GM19043 (cell line): ENCODE measurements at regions not wholly inside any gene's neighbourhood (a gene's known extent, or its start where the extent isn't known, plus 50 kb on each side); places are given as distances from the start of the nearest gene placed in this dataset.
"Not testable (repeated sequence)": the region's sequence is repeated elsewhere in the genome, so short reads cannot be mapped to it uniquely, and the experiment has no call there.

Source experiments
- ATAC-seq: cut with Tn5 transposase; IDR thresholded peaks from one replicate; pipeline ENCODE4 v1.9.1; 2021; ENCODE audit warnings: low read depth; ENCODE audit not compliant: unreplicated experiment

DNA sequence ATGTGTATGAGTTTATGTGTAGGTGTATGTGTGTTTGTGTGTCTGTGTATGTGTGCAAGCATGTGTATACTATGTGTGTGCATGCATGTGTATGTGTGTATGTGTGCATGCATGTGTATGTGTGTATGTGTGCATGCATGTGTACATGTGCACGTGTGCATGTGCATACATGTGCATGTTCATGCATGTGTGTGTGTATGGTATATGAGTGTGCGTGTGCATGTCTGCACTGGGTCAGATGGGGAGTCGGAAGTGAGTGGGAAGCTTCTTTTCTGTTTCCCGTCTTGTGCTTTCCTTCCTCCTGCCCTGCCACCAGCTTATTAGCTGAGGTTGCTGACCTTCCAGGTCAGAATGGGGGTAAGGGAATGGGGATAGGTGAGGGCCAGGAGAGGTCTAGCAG lies 174.7 kb downstream of the MAP2K4 start:
- no peak for ATAC-seq

DNA sequence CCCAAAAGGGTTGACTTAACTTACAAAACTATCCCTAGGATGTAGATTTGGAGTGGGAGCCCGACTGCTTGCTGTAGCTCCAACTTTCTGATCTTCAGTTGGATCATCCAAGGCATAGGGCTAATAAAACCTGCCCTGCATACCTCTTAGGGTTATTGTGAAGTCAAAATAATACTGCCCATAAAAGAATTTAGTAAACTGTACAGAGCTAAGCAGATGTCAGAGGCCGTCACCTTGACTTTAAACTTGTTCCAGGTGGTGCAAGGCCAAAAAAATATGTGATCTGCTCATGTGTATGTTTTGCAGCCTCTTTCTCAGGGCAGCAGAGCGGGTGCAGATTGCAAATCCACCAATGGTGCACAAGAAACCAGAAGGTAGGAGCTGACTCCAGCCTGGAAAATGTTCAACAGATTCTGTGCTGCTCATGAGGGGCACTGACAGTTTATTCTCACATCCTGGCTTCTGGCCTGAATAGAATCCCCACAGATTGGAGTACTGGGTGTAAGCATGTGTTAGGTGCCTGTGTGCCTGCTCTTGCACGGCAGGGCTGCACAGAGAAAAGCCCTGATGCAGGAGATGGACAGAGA lies 180.7 kb downstream of the MAP2K4 start:
- ATAC-seq: no peak

DNA sequence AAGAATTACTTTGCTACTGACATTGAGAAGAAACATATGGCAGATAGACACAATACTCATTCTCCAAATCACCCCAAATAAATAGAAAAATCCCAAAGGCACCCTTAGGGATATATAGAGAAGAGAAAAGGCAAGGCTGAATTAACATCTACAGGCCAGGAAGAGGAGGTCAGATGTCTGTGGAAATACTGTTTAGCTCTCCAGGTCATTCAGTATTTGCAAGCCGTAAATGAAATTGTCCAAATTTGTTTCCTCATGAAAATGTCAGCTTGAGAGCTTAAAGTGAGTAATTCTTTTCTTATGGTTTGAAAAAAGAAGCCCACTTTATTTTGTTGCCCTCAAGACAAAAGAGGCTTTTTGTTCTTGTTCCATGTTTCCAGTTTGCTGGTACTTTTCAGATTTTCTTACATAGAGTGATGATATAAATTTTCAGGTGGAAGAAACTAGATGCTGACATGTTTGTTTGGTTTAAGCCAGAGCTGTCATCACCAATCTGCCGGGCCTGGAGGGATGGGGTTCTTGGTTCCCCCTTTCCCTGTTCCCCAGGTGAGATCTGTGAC lies 189.0 kb downstream of the MAP2K4 start:
- ATAC-seq: no peak

DNA sequence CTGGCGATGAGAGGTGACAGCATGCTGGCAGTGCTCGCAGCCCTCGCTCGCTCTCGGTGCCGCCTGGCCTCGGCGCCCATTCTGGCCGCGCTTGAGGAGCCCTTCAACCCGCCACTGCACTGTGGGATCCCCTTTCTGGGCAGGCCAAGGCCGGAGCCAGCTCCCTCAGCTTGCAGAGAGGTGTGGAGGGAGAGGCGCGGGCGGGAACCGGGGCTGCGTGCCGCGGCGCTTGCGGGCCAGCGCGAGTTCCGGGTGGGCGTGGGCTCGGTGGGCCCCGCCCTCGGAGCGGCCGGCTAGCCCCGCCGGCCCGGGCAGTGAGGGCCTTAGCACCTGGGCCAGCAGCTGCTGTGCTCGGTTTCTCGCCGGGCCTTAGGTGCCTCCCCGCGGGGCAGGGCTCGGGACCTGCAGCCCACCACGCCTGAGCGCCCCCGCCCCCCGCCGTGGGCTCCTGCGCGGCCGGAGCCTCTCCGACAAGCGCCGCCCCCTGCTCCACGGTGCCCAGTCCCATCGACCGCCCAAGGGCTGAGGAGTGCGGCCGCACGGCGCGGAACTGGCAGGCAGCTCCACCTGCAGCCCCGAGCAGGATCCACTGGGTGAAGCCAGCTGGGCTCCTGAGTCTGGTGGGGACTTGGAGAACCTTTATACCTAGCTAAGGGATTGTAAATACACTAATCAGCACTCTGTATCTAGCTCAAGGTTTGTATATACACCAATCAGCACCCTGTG lies 200.2 kb downstream of the MAP2K4 start:
- ATAC-seq: not testable (repeated sequence)

DNA sequence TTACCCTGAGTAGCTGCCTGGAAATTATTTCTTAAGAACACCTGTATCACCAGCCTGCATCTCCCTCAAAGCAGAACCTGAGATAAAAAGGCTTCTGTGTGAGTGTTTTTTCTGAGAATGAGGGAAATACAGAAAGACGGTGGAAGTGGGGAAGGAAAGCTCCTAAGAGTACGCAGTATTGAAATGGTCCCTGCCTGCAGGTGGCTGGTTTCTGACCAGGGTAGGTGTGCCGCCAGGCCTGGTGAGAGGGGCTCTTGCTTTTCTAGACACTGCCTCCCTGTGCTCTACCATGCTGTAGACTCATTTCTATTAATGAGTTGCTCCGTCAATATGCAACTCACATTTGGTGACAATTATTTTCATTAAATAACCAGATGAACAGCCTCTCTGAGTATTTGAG lies 201.7 kb downstream of the MAP2K4 start:
- no peak for ATAC-seq

DNA sequence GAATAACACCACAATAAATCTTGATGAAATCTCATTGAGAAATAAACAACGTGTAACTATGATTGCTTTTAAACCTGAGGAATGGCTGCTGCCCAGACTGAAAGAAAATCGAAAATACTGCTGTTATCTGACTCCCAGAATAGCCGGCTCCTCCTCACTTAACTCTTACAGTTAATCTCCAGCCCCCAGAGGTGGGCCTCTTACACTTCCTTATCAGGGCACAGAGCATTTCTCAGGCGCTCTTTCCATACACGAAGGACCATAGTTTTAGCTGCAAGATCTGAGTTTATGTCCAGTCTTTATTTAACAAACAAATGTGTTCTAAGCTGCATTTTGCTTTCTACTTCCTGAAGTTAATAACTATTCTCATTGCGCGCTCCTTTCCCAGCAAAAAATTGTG lies 206.9 kb downstream of the MAP2K4 start:
- ATAC-seq: no peak

DNA sequence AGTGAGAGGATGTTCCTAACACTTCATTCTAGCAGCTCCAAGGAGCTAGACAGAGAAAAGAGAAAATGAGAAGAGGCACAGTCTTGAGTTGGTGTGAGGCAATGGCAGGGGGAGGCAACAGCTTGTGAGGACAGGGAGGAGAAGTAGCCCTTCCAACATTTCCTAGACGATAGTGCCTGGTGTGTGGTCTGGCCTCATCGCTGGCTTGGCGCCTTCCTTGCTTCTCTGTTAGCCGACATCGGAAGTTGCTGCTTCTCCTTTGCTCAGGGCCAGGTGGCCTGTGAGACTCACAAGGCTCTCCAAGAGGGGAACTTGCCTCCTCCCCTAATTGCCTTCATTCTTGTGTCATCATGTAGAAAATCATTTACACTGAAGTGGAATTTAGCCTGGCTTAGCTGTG lies 208.7 kb downstream of the MAP2K4 start:
- no peak for ATAC-seq

DNA sequence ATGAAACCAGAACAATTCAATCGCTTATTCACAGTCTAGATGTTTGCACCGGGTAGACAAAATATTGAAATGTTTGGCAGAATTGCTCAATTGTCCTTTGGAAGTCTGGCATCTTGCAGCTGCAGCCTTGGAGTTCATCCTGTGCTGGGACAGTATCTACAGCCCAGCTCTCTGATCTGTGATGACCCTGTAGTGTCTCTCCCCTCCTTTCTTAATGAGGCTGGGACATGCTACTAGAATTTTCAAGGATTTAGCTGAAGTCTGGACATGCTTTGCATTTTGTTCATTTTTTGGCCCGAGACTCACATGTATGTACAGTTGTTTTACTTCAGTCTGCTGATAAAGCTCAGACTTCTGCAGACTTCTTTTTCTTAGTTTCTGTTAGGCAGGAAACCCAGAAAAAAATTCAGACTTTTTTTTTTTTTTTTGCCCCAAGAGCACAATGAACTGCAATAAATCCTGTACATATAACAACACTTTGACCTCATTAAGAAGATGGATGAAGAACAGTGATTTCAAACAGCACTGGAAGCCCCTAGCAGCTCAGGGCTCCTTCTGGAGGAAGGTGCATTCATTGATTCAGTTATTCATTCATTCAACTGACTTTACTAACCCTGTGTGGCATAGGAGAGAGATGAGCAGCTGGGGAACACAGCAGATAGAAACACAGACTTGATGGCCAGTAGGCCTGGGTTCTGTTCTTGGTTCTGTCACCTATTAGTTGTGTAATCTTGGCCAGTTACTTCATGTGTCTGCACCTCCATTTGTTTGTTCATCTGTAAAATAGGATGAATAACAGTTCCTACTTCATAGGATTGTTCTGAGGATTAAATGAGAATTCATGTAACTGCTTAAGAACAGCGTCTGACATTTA lies 210.0 kb downstream of the MAP2K4 start:
- no peak for ATAC-seq

DNA sequence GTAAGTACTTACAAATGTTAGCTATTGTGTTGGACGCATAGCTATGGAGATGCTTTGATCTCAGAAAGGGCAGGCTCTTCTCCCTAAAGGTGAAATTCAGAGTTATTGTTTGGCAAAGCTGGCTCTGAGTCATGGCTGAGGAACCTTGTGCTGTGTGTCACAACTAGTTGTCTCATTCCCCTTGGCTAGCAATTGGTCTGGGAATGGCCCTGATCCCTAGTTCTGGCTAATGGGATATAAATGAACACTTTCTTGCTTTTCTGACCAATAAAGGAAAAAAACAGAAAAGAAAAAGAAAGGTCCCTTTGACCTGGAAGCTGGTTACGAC lies 210.6 kb downstream of the MAP2K4 start:
- ATAC-seq: no peak

DNA sequence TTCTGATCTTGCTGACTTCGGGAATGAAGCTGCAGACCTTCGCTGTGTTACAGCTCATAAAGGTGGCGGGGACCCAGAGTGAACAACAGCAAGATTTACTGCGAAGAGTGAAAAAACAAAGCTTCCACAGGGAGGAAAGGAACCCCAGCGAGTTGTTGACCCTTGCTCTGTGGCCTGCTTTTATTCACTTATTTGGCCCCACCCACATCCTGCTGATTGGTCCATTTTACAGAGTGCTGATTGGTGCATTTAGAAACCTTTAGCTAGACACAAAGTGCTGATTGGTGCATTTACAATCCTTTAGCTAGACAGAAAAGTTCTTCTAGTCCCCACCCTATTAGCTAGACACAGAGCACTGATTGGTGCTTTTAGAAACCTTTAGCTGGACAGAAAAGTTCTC lies 218.3 kb downstream of the MAP2K4 start:
- ATAC-seq: not testable (repeated sequence)

DNA sequence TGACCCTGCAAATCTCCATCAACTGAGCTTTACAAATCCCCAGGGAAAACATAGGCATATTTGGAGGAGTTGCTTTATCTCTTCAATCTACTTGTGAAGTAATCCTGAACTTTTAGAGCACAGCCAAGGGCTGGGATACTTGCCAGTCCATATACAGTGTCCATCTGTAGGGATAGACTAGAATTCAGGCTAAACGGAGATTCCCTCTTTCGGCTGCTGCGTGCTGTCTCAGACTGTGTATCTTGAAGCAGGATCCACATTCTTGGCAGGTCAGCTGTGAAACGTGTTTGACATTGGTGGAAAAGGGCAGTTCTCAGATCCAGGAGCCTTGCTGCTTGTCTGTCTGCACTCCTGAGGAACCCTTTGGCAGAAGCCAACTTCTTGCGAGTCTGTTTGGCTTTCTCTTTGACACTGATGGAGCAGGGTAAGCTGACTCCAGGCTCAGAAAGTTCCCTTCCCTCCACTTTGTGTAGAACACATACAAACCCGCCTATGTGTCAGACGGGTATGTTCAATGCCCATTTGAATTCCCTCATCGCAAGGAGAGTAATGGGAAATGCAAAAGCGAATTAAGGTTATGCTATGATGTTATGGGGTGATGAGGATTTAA lies 221.8 kb downstream of the MAP2K4 start:
- no peak for ATAC-seq

DNA sequence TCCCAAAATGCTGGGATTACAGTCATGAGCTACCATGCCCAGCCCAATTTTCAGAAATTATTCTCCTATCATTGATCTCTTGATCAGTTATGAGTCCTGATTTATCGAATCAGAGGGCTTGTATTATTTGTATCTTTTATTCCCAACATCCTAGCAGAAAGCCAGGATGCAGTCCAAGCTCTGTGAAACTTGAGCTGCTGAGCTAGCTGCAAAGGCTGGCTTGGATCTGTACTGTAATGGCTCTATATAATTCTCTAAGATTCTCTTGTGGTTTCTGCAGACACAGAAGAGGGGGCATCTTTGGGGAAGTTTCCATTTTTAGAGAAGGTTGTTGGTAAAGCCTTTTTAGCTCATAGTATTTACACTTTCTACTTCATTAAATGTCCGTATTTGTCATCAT lies 227.1 kb downstream of the MAP2K4 start:
- no peak for ATAC-seq

DNA sequence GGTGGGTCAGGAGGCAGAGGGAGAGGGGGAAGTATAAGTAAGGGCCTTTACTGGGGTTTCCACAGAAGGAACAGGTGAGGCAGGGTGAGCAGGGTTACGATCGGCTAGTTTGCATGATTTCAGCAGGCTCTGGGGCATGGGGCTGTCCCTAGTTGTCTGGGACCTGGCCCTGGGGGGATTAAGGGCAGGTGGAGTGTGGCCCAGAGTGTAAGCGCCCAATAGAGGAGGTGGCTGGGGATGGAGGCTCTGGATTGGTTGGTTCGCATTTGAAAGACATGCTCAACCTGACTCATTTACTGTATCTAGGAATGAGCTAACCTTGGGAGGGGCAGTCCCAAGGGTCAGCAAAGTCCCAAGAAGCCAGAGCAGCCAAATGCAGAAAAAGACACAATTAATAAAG lies 230.3 kb downstream of the MAP2K4 start:
- no peak for ATAC-seq

DNA sequence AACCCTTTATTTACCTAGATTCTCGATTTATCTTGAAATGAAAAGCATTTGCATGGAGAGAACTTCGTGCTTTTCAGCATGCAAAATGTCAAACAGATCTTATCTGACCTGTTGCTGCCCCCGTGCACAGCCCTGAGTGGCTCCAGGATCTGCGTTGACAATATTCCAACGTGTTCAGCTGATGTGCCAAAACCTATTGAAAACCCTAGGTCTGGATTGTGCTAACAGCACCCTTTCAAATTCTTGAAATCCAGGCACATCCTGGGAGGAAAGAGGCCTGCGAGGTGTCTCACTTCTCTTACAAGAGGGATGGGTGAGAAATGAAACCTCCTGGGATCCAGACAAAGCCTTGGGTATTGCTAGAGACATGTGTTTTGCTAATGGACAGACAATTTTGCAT lies 231.8 kb downstream of the MAP2K4 start:
- no peak for ATAC-seq

DNA sequence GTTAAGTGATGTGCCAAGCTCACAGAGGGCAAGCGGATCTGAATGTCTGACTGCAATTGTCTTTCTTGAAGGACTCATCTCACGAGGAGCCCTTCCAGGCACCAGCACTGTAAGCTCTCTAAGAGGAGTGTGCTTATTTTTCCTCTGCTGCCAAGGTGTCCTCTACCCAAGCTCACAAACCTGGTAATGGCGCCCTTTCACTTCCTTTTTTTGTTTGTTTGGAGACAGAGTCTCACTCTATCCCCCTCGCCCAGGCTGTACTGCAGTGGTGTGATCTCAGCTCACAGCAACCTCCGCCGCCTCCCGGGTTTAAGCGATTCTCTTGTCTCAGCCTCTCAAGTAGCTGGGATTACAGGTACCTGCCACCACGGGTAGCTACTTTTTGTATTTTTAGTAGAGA lies 233.8 kb downstream of the MAP2K4 start:
- no peak for ATAC-seq

DNA sequence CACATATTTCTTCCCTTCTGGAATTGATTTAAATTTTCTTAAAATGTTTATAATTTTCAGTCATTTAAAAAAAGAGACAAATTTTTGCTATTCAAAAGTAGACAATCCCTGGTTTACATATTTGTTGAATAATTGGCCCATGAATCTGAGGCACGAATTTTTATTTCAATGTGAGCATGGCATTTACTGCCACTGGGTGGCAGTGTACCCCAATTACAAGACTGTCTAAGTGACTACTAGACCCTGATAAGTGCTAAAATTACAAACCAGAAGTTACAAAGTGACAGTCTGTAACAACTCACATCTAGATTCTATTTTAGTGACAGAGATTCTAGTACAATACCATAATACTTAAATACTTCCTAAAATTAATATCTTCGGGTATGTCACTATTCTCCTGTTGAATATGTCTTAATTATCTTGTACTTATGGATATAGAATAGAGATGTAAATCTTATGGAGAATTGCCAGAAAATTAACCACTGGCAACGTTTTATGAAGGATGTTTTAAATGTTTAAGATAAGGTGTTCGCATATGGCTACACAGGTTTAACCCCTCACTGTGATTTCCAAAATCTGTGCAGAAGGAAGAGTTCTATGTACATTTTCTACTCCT lies 235.8 kb downstream of the MAP2K4 start:
- no peak for ATAC-seq

DNA sequence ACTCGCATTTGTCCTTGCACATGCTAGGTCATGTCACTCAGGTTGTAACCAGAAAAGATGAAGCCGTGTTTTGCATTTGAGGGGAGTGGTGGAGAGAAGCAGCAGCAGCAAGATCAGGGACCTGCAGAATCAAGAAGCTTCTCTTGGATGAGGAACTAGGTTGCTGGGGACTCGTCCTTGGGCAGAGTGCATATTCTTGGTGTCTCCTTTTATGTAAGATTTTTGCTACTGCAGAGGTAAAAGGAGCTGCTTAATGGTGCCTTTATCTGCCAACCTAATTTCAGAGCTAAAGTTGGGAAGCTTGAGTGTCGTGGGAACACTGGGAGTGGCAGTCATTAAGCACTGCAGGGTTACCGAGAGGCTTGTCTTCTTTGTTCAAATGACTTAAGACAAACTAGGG lies 236.5 kb downstream of the MAP2K4 start:
- no peak for ATAC-seq

DNA sequence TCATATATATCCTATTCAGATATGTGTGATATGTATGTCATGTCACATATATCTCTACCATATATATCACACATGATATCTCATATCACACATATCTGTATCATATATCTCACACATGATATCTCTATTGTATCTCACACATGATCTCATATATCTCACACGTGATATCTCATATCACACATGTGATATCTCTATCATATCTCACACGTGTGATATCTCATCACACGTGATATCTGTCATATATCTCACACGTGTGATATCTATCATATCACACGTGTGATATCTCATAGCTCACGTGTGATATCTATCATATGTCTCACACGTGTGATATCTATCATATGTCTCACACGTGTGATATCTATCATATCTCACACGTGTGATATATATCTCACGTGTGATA lies 240.7 kb downstream of the MAP2K4 start:
- ATAC-seq: no peak

DNA sequence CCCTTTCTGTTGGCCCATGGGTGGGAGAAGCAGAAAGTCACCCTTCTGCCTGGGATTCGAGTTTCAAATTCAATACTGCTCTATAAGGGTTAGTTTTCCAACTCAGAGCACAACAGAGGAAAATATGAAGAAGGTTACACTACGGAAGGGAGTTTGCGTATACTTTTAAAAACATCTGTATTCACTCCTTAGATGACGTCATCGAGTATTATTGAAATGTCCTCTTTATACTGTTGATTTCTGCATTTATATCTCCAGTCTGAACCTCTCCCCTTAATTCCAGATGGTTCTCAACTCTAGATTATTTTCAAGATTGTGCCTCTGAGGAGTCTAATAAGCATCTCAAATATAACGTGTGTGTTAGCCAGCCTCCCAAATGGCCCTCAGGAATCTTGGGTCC lies 249.1 kb downstream of the MAP2K4 start:
- ATAC-seq: no peak

DNA sequence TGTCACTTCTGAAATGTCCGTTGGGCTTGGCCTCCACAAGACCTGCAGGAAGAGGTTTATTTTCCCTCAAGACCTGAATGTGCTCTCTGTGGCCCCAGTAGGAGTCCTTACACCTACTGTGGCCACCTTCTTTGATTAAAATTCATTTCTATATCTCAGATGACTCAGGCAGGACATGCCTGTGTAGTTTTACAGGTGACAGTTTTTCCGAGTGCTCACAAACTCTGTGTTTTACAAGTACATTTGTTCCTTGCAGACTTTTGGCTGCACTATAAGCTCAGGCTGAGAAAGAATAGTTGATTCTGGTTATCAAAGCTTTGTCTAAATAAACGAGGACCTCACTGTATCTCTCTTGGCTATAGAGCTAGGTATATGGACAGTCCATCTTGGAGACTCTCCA lies 257.1 kb downstream of the MAP2K4 start:
- ATAC-seq: no peak

DNA sequence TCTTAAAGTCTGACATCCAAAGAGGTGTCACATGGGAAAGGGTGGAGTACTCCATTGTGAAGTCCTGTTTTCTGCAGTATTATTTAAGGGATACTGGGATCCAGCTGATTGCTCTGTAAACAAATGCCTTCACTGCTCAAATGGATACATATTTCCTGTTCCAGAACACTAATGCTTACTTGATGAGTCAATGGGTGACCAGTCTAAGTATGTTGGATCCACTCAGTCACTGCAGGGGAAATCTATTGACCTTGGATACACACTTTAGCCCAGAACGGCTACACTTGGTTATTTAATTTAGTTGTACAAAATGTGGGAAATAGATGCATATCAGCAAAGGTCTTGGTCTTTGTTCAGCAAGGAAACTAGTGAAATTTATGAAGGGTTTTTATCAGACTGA lies 261.4 kb downstream of the MAP2K4 start:
- no peak for ATAC-seq
